Gastrocnemius medialis (tissue), 4 donors: ENCODE measurements at regions not wholly inside any gene's neighbourhood (a gene's known extent, or its start where the extent isn't known, plus 50 kb on each side); places are given as distances from the start of the nearest gene placed in this dataset.

Source experiments
- ATAC-seq, 2 donors: fragments of 150-250 bp; one replicate each; pipeline ENCODE4 v1.9.1; 2016
- DNase-seq, 2 donors: peaks; one replicate each; pipeline ENCODE4 v3.0.0-alpha.2; 2019
- H3K27ac ChIP-seq, 4 donors: fragments of 200-600 bp; sonication (generic); 1 replicate in 1 of 4; 2 replicates in 3 of 4; pipeline ENCODE4 v1.5.1; 2016 to 2018; ENCODE audit warnings: mild to moderate bottlenecking in 2 of 4, moderate library complexity in 1 of 4
- H3K27me3 ChIP-seq, 3 donors: fragments of 200-600 bp; sonication (generic) in 2 of 3; 1 replicate in 1 of 3; 2 replicates in 2 of 3; pipeline versions ENCODE4 v1.5.1 to v1.6.0; 2016 to 2019; ENCODE audit warnings: mild to moderate bottlenecking in 1 of 3, moderate library complexity in 1 of 3
- H3K36me3 ChIP-seq, 2 donors: fragments of 200-600 bp; sonication (generic) in 1 of 2; one replicate each; pipeline ENCODE4 v1.5.1; 2017 to 2018
- H3K4me1 ChIP-seq, 2 donors: fragments of 200-600 bp; sonication (generic) in 1 of 2; one replicate each; pipeline ENCODE4 v1.5.1; 2016 to 2017; ENCODE audit warnings: mild to moderate bottlenecking in 2 of 2
- H3K4me3 ChIP-seq, 4 donors: fragments of 200-600 bp; sonication (generic) in 3 of 4; 1 replicate in 1 of 4; 2 replicates in 3 of 4; pipeline ENCODE4 v1.5.1; 2016 to 2019; ENCODE audit warnings: mild to moderate bottlenecking in 2 of 4
- H3K9me3 ChIP-seq, 3 donors: fragments of 200-600 bp; sonication (generic) in 2 of 3; 1 replicate in 1 of 3; 2 replicates in 2 of 3; pipeline ENCODE4 v1.5.1; 2016 to 2019
- POLR2A ChIP-seq, 2 donors: fragments of 450-650 bp; IDR thresholded peaks; one replicate each; pipeline ENCODE4 v1.6.1; 2017; ENCODE audit warnings: antibody characterized with exemption in 2 of 2, mild to moderate bottlenecking in 2 of 2, moderate library complexity in 2 of 2
- in situ Hi-C, 4 donors: fragments of 200-750 bp; cut with MboI; loops; one replicate each; pipeline versions ENCODE4 v1.15.0 to v1.8.0; 2017; ENCODE audit warnings: low sequenced_read_pairs in 4 of 4
- intact Hi-C: fragments of 100-400 bp; cut with DNase I; formaldehyde crosslinking; loops from one replicate; pipeline ENCODE4 v1.15.1; 2023; ENCODE audit warnings: low total_unique reads
- TF ChIP-seq, protein P1 (sequence below), 5 experiments: fragments of 450-650 bp in 3 of 5; fragments of 200-600 bp in 2 of 5; sonication (generic) in 2 of 5; IDR thresholded peaks in 4 of 5; conservative IDR thresholded peaks in 1 of 5; 1 replicate in 4 of 5; 2 replicates in 1 of 5; pipeline ENCODE4 v1.5.1; 2016 to 2019; ENCODE audit warnings: antibody characterized with exemption in 5 of 5, mild to moderate bottlenecking in 3 of 5, moderate library complexity in 3 of 5

DNA sequence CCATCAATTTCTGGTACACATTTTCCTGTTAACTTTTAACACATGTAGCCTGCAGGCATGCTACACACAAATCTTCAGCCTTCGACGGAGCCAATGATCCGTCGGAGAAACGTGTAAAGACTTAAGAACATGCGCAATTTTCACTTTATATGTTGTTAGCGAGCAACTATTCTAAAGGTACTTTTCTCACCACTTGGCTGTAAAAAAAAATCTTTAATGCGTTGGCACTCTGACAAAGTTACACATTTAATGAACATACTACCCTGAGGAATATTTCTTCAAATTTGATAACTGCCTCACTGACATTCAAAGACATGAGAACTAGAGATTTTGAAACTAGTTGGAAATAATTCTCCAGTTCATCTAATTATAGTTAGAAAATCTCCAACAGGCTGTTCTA lies 507.5 kb upstream of the SALL1 start:
- Histone ChIP-seq H3K36me3 (no peaks in the 10 kb centered on the region), H3K27ac (no peak overlapping the region), H3K9me3 (no peaks in the 10 kb centered on the region), H3K27me3 (no peaks in the 10 kb centered on the region), H3K4me3 (no peak overlapping the region), H3K4me1 (no peaks in the 10 kb centered on the region)
- ATAC-seq (no peak), DNase-seq (no peak)
- in situ Hi-C loops = no loop called here
- TF ChIP-seq POLR2A (IDR thresholded peaks at IDR 0.05) = no peak
- TF ChIP-seq, protein P1, sequence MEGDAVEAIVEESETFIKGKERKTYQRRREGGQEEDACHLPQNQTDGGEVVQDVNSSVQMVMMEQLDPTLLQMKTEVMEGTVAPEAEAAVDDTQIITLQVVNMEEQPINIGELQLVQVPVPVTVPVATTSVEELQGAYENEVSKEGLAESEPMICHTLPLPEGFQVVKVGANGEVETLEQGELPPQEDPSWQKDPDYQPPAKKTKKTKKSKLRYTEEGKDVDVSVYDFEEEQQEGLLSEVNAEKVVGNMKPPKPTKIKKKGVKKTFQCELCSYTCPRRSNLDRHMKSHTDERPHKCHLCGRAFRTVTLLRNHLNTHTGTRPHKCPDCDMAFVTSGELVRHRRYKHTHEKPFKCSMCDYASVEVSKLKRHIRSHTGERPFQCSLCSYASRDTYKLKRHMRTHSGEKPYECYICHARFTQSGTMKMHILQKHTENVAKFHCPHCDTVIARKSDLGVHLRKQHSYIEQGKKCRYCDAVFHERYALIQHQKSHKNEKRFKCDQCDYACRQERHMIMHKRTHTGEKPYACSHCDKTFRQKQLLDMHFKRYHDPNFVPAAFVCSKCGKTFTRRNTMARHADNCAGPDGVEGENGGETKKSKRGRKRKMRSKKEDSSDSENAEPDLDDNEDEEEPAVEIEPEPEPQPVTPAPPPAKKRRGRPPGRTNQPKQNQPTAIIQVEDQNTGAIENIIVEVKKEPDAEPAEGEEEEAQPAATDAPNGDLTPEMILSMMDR (IDR thresholded peaks at IDR 0.05 in 4 of 5, conservative IDR thresholded peaks at IDR 0.05 in 1 of 5) = no peak
- intact Hi-C loops = no loop called here

DNA sequence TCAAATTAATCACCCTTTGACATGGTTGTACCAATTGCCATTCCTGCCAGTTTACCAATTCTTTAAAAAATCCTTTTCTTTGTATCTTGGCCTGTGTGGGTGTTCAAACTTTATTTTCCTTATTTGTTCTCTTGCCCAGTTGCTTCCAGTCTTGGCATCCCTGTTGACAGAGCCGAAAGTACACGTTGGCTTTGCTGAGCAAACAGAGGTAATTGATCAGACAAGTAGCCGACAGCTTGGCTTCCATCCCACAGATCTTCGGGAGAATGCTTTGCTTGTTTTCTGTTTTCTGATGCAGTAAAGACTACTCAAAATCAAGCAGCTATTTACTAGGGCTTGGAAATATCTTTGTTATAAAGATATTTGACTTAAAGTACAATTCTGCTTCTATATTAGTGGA lies 506.8 kb upstream of the SALL1 start:
- Histone ChIP-seq H3K27me3 (no peaks in the 10 kb centered on the region), H3K36me3 (no peaks in the 10 kb centered on the region), H3K4me1 (no peaks in the 10 kb centered on the region), H3K27ac (no peak overlapping the region), H3K9me3 (no peaks in the 10 kb centered on the region), H3K4me3 (no peak overlapping the region)
- intact Hi-C loops = no loop called here
- ATAC-seq = no peak
- DNase-seq = no peak
- TF ChIP-seq, protein P1 (IDR thresholded peaks at IDR 0.05 in 4 of 5, conservative IDR thresholded peaks at IDR 0.05 in 1 of 5) = no peak
- no peak for TF ChIP-seq POLR2A (IDR thresholded peaks at IDR 0.05)
- in situ Hi-C loops = no loop called here

DNA sequence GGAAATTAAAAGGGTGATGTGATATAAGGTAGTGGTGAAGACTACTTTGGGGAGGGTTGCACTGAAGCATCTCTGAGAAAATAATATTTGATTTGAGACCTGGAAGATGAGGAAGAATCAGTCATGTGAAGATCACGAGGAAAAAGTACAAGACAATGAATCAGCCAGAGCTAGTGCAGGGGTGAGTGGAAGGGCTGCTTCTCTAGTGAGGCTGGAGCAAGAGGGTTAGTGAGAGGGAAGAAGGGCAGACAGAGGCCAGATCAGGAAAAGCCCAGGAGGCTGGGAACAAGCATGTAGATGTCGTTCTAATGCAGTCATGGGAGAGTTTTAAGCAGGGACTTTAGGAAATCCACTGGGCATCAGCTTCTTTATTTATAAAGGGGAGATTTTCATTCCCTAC lies 504.2 kb upstream of the SALL1 start:
- Histone ChIP-seq H3K4me1 (no peaks in the 10 kb centered on the region), H3K27me3 (no peaks in the 10 kb centered on the region), H3K36me3 (no peaks in the 10 kb centered on the region), H3K27ac (no peak overlapping the region), H3K4me3 (no peak overlapping the region), H3K9me3 (no peaks in the 10 kb centered on the region)
- in situ Hi-C loops = no loop called here
- no peak for DNase-seq
- ATAC-seq = no peak
- TF ChIP-seq POLR2A (IDR thresholded peaks at IDR 0.05) = no peak
- TF ChIP-seq, protein P1 (IDR thresholded peaks at IDR 0.05 in 4 of 5, conservative IDR thresholded peaks at IDR 0.05 in 1 of 5) = no peak
- intact Hi-C loops = no loop called here

DNA sequence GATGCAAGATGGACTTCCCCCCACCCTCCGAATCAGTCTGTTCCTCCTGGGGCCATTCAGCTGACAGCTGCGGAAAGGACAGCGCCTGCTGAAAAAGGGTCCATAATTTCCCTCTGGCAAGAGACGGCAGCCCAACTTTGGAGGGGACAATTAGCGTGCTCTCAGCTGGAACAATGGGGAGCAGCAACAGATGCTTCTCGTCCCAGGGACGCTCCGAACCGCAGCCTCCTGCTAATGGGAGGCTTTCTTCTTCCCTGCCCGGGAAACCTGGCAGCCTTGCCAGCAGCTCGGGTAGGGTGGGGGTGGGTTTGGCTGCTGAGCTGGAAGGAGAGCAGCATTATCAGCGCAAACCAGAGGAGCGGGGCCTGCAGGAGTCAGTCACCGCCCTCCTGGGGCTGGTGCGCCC lies 500.0 kb upstream of the SALL1 start:
- ATAC-seq = no peak

DNA sequence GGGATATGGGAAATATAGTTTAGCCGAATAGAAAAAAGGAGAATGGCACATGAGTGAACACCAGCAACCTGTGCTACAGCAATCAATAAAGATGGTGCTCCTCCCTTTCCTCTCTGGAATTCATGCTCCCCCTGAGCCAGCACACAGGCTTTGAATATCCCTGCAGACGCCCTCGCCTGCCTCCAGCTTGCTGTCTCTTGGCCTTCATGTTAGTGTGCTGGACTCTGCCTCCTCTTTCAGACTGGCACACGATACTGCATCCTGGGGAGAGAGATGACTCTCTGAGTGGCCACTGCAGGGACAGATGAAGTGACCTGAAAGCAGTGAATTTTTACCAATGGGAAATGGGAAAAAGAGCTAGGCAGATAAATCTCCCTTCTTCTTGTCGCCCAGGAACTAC lies 498.6 kb upstream of the SALL1 start:
- H3K9me3 ChIP-seq = no peaks in the 10 kb centered on the region
- ATAC-seq (no peak), DNase-seq (no peak)
- H3K36me3 ChIP-seq = no peaks in the 10 kb centered on the region
- no peaks in the 10 kb centered on the region for H3K4me1 ChIP-seq
- intact Hi-C loops = no loop called here
- no peak overlapping the region for H3K4me3 ChIP-seq
- TF ChIP-seq POLR2A (IDR thresholded peaks at IDR 0.05) = no peak
- TF ChIP-seq, protein P1 (IDR thresholded peaks at IDR 0.05 in 4 of 5, conservative IDR thresholded peaks at IDR 0.05 in 1 of 5) = no peak
- no peaks in the 10 kb centered on the region for H3K27me3 ChIP-seq
- in situ Hi-C loops = no loop called here
- H3K27ac ChIP-seq = no peak overlapping the region

More for the DNA sequence above, 500.0 kb upstream of the SALL1 start:
- intact Hi-C loops (no loop called here), in situ Hi-C loops (no loop called here)
- Histone ChIP-seq H3K27ac (no peak overlapping the region), H3K4me1 (no peaks in the 10 kb centered on the region), H3K27me3 (no peaks in the 10 kb centered on the region), H3K9me3 (no peaks in the 10 kb centered on the region), H3K4me3 (no peak overlapping the region), H3K36me3 (no peaks in the 10 kb centered on the region)
- DNase-seq = no peak
- TF ChIP-seq, protein P1 (IDR thresholded peaks at IDR 0.05 in 4 of 5, conservative IDR thresholded peaks at IDR 0.05 in 1 of 5) = no peak
- TF ChIP-seq POLR2A (IDR thresholded peaks at IDR 0.05) = no peak
